GM23338 (cell line): ENCODE measurements at regions not wholly inside any gene's neighbourhood (a gene's known extent, or its start where the extent isn't known, plus 50 kb on each side); places are given as distances from the start of the nearest gene placed in this dataset.

Experiments
- ATAC-seq: fragments of 200-7000 bp; cut with Tn5 transposase; 3 replicates; pipeline ENCODE4 v1.9.1; 2020
- DNase-seq: peaks from one replicate; pipeline ENCODE4 v3.0.0-alpha.2; 2015; ENCODE audit warnings: low spot score
- H2AFZ ChIP-seq: fragments of 200-600 bp; sonication (generic); 2 replicates; pipeline ENCODE4 v1.8.0; 2016; ENCODE audit warnings: antibody characterized with exemption, mild to moderate bottlenecking, moderate library complexity
- H3F3A ChIP-seq: fragments of 200-600 bp; sonication (generic); replicated peaks from 2 replicates; pipeline ENCODE4 v1.8.0; 2017; ENCODE audit warnings: antibody characterized with exemption, mixed run types, low read depth
- H3K27ac ChIP-seq: fragments of 200-600 bp; sonication (generic); 2 replicates; pipeline ENCODE4 v1.6.1; 2016; ENCODE audit warnings: low read depth
- H3K27me3 ChIP-seq: fragments of 200-600 bp; sonication (generic); 2 replicates; pipeline ENCODE4 v1.8.0; 2016; ENCODE audit warnings: mild to moderate bottlenecking, mixed run types, moderate library complexity; ENCODE audit not compliant: insufficient read depth
- H3K36me3 ChIP-seq: fragments of 200-600 bp; sonication (generic); 2 replicates; pipeline ENCODE4 v1.8.0; 2016; ENCODE audit warnings: mild to moderate bottlenecking; ENCODE audit not compliant: insufficient read depth
- H3K4me1 ChIP-seq: fragments of 200-600 bp; sonication (generic); 2 replicates; pipeline ENCODE4 v1.8.0; 2016; ENCODE audit warnings: mild to moderate bottlenecking, moderate library complexity; ENCODE audit not compliant: insufficient read depth
- H3K4me2 ChIP-seq: fragments of 200-600 bp; sonication (generic); 2 replicates; pipeline ENCODE4 v1.7.1; 2017; ENCODE audit warnings: mixed run types
- H3K4me3 ChIP-seq: fragments of 200-600 bp; sonication (generic); 2 replicates; pipeline ENCODE4 v1.6.1; 2016; ENCODE audit warnings: mixed run types
- H3K79me2 ChIP-seq: fragments of 200-600 bp; sonication (generic); replicated peaks from 2 replicates; pipeline ENCODE4 v1.8.0; 2017; ENCODE audit warnings: mild to moderate bottlenecking; ENCODE audit not compliant: insufficient read depth
- H3K9me2 ChIP-seq: fragments of 200-600 bp; sonication (generic); 2 replicates; pipeline ENCODE4 v1.8.0; 2017; ENCODE audit not compliant: insufficient read depth
- H4K20me1 ChIP-seq: fragments of 200-600 bp; sonication (generic); replicated peaks from 2 replicates; pipeline ENCODE4 v1.8.0; 2017; ENCODE audit warnings: mild to moderate bottlenecking; ENCODE audit not compliant: insufficient read depth
- H3K27ac Mint-ChIP-seq: 2 replicates; pipeline ENCODE4 v1.8.0; 2020; ENCODE audit warnings: inconsistent platforms, mild to moderate bottlenecking, moderate library complexity, mixed read lengths
- H3K27me3 Mint-ChIP-seq: 3 replicates; pipeline ENCODE4 v1.8.0; 2022; ENCODE audit warnings: low read depth, mild to moderate bottlenecking, moderate library complexity, mixed read lengths, inconsistent platforms; ENCODE audit not compliant: insufficient read depth, poor library complexity
- H3K36me3 Mint-ChIP-seq: 3 replicates; pipeline ENCODE4 v1.8.0; 2021; ENCODE audit warnings: low read depth, mild to moderate bottlenecking, inconsistent platforms, moderate library complexity, mixed read lengths
- H3K4me1 Mint-ChIP-seq: 3 replicates; pipeline ENCODE4 v1.8.0; 2020; ENCODE audit warnings: mild to moderate bottlenecking, inconsistent platforms, mixed read lengths
- H3K4me3 Mint-ChIP-seq: 3 replicates; pipeline ENCODE4 v1.8.0; 2021; ENCODE audit warnings: moderate library complexity, mild to moderate bottlenecking, inconsistent platforms, mixed read lengths
- H3K9me3 Mint-ChIP-seq: 3 replicates; pipeline ENCODE4 v1.8.0; 2020; ENCODE audit warnings: moderate library complexity, mild to moderate bottlenecking, inconsistent platforms, mixed read lengths
- EZH2 ChIP-seq: fragments of 200-600 bp; sonication (generic); IDR thresholded peaks from one replicate; pipeline ENCODE4 v1.8.0; 2017; ENCODE audit warnings: antibody characterized with exemption, mild to moderate bottlenecking, low read depth; ENCODE audit not compliant: unreplicated experiment
- EZH2phosphoT487 ChIP-seq: fragments of 200-600 bp; sonication (generic); IDR thresholded peaks from one replicate; pipeline ENCODE4 v1.8.1; 2018; ENCODE audit warnings: antibody characterized with exemption; ENCODE audit not compliant: unreplicated experiment
- JUNB ChIP-seq: IDR thresholded peaks from one replicate; pipeline ENCODE4 v1.6.1; 2016; ENCODE audit warnings: antibody characterized with exemption; ENCODE audit not compliant: unreplicated experiment
- NANOG ChIP-seq: IDR thresholded peaks from 2 replicates; pipeline ENCODE4 v1.6.1; 2016; ENCODE audit warnings: antibody characterized with exemption, borderline replicate concordance
- STAT1 ChIP-seq: IDR thresholded peaks from one replicate; pipeline ENCODE4 v1.6.1; 2016; ENCODE audit warnings: antibody characterized with exemption; ENCODE audit not compliant: unreplicated experiment
- ZNF114 ChIP-seq: fragments of 250-450 bp; sonication (Bioruptor Pico); IDR thresholded peaks from 2 replicates; pipeline ENCODE4 v1.5.0; 2020; ENCODE audit warnings: mild to moderate bottlenecking, moderate library complexity
- TF ChIP-seq, protein P1 (sequence below): fragments of 250-450 bp; sonication (Bioruptor Pico); IDR thresholded peaks from 2 replicates; pipeline ENCODE4 v1.5.0; 2020; ENCODE audit warnings: mild to moderate bottlenecking, moderate library complexity
- TF ChIP-seq, protein P2 (sequence below): IDR thresholded peaks from one replicate; pipeline ENCODE4 v1.6.1; 2018; ENCODE audit warnings: antibody characterized with exemption; ENCODE audit not compliant: unreplicated experiment

DNA sequence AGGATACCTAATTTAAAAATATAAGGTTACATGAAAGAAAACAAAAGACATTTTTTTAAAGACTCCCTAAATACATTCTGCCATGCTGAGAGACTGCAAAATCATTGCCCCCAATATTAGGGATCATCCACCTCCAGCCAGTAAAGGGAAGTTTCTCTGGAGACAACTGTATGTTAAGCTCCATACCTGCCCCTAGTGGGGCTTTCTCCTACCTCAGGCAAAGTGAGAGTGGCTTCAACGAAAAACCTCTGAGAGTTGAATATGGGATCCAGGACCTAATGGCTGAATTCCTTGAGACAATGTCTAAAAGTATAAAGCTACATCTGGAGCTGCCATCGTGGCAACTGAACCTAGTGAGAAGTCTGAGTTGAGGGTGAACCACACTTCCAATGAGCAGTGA lies 248.1 kb upstream of the FIGN start (continued):
- TF ChIP-seq, protein P1, sequence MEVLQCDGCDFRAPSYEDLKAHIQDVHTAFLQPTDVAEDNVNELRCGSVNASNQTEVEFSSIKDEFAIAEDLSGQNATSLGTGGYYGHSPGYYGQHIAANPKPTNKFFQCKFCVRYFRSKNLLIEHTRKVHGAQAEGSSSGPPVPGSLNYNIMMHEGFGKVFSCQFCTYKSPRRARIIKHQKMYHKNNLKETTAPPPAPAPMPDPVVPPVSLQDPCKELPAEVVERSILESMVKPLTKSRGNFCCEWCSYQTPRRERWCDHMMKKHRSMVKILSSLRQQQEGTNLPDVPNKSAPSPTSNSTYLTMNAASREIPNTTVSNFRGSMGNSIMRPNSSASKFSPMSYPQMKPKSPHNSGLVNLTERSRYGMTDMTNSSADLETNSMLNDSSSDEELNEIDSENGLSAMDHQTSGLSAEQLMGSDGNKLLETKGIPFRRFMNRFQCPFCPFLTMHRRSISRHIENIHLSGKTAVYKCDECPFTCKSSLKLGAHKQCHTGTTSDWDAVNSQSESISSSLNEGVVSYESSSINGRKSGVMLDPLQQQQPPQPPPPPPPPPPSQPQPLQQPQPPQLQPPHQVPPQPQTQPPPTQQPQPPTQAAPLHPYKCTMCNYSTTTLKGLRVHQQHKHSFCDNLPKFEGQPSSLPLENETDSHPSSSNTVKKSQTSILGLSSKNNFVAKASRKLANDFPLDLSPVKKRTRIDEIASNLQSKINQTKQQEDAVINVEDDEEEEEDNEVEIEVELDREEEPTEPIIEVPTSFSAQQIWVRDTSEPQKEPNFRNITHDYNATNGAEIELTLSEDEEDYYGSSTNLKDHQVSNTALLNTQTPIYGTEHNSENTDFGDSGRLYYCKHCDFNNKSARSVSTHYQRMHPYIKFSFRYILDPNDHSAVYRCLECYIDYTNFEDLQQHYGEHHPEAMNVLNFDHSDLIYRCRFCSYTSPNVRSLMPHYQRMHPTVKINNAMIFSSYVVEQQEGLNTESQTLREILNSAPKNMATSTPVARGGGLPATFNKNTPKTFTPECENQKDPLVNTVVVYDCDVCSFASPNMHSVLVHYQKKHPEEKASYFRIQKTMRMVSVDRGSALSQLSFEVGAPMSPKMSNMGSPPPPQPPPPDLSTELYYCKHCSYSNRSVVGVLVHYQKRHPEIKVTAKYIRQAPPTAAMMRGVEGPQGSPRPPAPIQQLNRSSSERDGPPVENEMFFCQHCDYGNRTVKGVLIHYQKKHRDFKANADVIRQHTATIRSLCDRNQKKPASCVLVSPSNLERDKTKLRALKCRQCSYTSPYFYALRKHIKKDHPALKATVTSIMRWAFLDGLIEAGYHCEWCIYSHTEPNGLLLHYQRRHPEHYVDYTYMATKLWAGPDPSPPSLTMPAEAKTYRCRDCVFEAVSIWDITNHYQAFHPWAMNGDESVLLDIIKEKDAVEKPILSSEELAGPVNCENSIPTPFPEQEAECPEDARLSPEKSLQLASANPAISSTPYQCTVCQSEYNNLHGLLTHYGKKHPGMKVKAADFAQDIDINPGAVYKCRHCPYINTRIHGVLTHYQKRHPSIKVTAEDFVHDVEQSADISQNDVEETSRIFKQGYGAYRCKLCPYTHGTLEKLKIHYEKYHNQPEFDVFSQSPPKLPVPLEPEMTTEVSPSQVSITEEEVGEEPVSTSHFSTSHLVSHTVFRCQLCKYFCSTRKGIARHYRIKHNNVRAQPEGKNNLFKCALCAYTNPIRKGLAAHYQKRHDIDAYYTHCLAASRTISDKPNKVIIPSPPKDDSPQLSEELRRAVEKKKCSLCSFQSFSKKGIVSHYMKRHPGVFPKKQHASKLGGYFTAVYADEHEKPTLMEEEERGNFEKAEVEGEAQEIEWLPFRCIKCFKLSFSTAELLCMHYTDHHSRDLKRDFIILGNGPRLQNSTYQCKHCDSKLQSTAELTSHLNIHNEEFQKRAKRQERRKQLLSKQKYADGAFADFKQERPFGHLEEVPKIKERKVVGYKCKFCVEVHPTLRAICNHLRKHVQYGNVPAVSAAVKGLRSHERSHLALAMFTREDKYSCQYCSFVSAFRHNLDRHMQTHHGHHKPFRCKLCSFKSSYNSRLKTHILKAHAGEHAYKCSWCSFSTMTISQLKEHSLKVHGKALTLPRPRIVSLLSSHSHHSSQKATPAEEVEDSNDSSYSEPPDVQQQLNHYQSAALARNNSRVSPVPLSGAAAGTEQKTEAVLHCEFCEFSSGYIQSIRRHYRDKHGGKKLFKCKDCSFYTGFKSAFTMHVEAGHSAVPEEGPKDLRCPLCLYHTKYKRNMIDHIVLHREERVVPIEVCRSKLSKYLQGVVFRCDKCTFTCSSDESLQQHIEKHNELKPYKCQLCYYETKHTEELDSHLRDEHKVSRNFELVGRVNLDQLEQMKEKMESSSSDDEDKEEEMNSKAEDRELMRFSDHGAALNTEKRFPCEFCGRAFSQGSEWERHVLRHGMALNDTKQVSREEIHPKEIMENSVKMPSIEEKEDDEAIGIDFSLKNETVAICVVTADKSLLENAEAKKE = no peak
- no peak for TF ChIP-seq NANOG
- TF ChIP-seq ZNF114 (CRISPR knock-in tag) = no peak

DNA sequence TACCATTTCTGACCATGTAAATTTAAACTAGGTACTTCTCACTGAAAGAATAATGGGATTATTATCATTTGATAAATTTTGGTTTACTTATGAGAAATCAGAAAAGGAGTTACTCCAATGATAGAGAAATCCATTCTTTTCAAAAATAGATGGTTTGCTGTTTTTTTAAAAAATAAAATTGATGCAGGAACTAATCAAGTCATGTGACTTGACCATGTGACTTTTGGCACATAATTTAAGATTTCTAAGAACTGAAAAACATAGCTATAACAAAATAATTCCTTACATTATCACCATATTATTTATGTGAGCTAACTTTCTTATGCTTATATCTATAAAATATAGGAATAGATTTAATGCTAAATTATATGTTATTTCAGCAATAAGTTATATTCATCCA lies 247.1 kb upstream of the FIGN start:
- no peak overlapping the region for H3K4me3 ChIP-seq
- no peaks in the 10 kb centered on the region; the same call in 1 of the 2 replicates for H3K9me2 ChIP-seq
- peaks cover 2% of the 10 kb centered on the region for H3K27me3 Mint-ChIP-seq
- DNase-seq (no peak), ATAC-seq (no peak)
- H3K27ac ChIP-seq = no peak overlapping the region
- H3K27me3 ChIP-seq = no peaks in the 10 kb centered on the region
- no peak overlapping the region for H3K4me3 Mint-ChIP-seq
- no peaks in the 10 kb centered on the region for H3K9me3 Mint-ChIP-seq
- no peak overlapping the region for H3K27ac Mint-ChIP-seq
- no peak overlapping the region for H3K4me2 ChIP-seq
- no peaks in the 10 kb centered on the region for H3K79me2 ChIP-seq
- no peaks in the 10 kb centered on the region for H3K36me3 ChIP-seq
- no peak overlapping the region for H2AFZ ChIP-seq
- no peaks in the 10 kb centered on the region for H3K36me3 Mint-ChIP-seq
- TF ChIP-seq EZH2 = no peak
- TF ChIP-seq, protein P2, sequence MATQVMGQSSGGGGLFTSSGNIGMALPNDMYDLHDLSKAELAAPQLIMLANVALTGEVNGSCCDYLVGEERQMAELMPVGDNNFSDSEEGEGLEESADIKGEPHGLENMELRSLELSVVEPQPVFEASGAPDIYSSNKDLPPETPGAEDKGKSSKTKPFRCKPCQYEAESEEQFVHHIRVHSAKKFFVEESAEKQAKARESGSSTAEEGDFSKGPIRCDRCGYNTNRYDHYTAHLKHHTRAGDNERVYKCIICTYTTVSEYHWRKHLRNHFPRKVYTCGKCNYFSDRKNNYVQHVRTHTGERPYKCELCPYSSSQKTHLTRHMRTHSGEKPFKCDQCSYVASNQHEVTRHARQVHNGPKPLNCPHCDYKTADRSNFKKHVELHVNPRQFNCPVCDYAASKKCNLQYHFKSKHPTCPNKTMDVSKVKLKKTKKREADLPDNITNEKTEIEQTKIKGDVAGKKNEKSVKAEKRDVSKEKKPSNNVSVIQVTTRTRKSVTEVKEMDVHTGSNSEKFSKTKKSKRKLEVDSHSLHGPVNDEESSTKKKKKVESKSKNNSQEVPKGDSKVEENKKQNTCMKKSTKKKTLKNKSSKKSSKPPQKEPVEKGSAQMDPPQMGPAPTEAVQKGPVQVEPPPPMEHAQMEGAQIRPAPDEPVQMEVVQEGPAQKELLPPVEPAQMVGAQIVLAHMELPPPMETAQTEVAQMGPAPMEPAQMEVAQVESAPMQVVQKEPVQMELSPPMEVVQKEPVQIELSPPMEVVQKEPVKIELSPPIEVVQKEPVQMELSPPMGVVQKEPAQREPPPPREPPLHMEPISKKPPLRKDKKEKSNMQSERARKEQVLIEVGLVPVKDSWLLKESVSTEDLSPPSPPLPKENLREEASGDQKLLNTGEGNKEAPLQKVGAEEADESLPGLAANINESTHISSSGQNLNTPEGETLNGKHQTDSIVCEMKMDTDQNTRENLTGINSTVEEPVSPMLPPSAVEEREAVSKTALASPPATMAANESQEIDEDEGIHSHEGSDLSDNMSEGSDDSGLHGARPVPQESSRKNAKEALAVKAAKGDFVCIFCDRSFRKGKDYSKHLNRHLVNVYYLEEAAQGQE = no peak
- no peak for TF ChIP-seq EZH2phosphoT487
- no peak for TF ChIP-seq JUNB
- no peak for TF ChIP-seq STAT1
- TF ChIP-seq ZNF114 (CRISPR knock-in tag) = no peak
- H3K4me1 ChIP-seq = no peaks in the 10 kb centered on the region
- H4K20me1 ChIP-seq = no peaks in the 10 kb centered on the region
- H3K4me1 Mint-ChIP-seq = no peaks in the 10 kb centered on the region
- H3F3A ChIP-seq = no peaks in the 10 kb centered on the region
